Sigmoid colon (tissue), 6 donors: ENCODE measurements at regions not wholly inside any gene's neighbourhood (a gene's known extent, or its start where the extent isn't known, plus 50 kb on each side); places are given as distances from the start of the nearest gene placed in this dataset.

Experiments used
- DNase-seq: peaks from one replicate; pipeline ENCODE4 v3.0.0-alpha.2; 2019
- H3K27ac ChIP-seq, 4 donors: fragments of 200-600 bp; sonication (generic); one replicate each; pipeline ENCODE4 v1.5.1; 2016 to 2019; ENCODE audit warnings: mild to moderate bottlenecking in 1 of 4
- H3K27me3 ChIP-seq, 3 donors: fragments of 200-600 bp; sonication (generic); one replicate each; pipeline ENCODE4 v1.5.1; 2019; ENCODE audit warnings: mild to moderate bottlenecking in 1 of 3
- H3K36me3 ChIP-seq, 4 donors: fragments of 200-600 bp; sonication (generic); one replicate each; pipeline ENCODE4 v1.5.1; 2016 to 2019
- H3K4me1 ChIP-seq, 4 donors: fragments of 200-600 bp; sonication (generic); one replicate each; pipeline ENCODE4 v1.5.1; 2017 to 2019
- H3K4me3 ChIP-seq, 4 donors: fragments of 200-600 bp; sonication (generic); one replicate each; pipeline ENCODE4 v1.5.1; 2017 to 2019; ENCODE audit warnings: mild to moderate bottlenecking in 2 of 4, moderate library complexity in 1 of 4
- H3K9me3 ChIP-seq, 4 donors: fragments of 200-600 bp in 3 of 4; sonication (generic) in 3 of 4; one replicate each; pipeline versions ENCODE4 v1.5.1 to v1.6.1; 2013 to 2019
- EP300 ChIP-seq, 4 donors: sonication (generic); formaldehyde crosslinking; IDR thresholded peaks; one replicate each; pipeline ENCODE4 v1.6.1; 2017; ENCODE audit warnings: antibody characterized with exemption in 4 of 4
- POLR2A ChIP-seq, 2 donors: fragments of 450-650 bp; IDR thresholded peaks; one replicate each; pipeline ENCODE4 v1.6.1; 2016; ENCODE audit warnings: antibody characterized with exemption in 2 of 2, mild to moderate bottlenecking in 2 of 2, moderate library complexity in 2 of 2
- POLR2AphosphoS5 ChIP-seq, 4 donors: sonication (generic); formaldehyde crosslinking; IDR thresholded peaks; one replicate each; pipeline ENCODE4 v1.6.1; 2017; ENCODE audit warnings: antibody characterized with exemption in 4 of 4
- WGBS, 2 donors: extraction: QIAGEN DNeasy Blood & Tissue Kit; methylation state at CpG; one replicate each; pipeline ENCODE4 v1.1.7; 2013; 5-methylcytosine and 5-hydroxymethylcytosine counted together
- intact Hi-C: fragments of 100-400 bp; cut with DNase I; formaldehyde crosslinking; loops from one replicate; pipeline ENCODE4 v1.15.1; 2023
- TF ChIP-seq, protein P1 (sequence below), 4 experiments: fragments of 450-650 bp in 3 of 4; fragments of 200-600 bp in 1 of 4; IDR thresholded peaks; one replicate each; pipeline ENCODE4 v1.5.1; 2016 to 2019; ENCODE audit warnings: antibody characterized with exemption in 4 of 4, mild to moderate bottlenecking in 3 of 4, moderate library complexity in 2 of 4
- donor health status: healthy with polysubstance abuse.
- donor health status: healthy.

GRCh38 chr9:18362901-18363685, 110.9 kb upstream of the ADAMTSL1 start:
- no peak for DNase-seq
- 12 to 45% methylated on average over 3 of the region's 3 CpGs for WGBS, 2 donors
- intact Hi-C loops = no loop called here
- H3K4me3 ChIP-seq = no peak overlapping the region
- TF ChIP-seq, protein P1, sequence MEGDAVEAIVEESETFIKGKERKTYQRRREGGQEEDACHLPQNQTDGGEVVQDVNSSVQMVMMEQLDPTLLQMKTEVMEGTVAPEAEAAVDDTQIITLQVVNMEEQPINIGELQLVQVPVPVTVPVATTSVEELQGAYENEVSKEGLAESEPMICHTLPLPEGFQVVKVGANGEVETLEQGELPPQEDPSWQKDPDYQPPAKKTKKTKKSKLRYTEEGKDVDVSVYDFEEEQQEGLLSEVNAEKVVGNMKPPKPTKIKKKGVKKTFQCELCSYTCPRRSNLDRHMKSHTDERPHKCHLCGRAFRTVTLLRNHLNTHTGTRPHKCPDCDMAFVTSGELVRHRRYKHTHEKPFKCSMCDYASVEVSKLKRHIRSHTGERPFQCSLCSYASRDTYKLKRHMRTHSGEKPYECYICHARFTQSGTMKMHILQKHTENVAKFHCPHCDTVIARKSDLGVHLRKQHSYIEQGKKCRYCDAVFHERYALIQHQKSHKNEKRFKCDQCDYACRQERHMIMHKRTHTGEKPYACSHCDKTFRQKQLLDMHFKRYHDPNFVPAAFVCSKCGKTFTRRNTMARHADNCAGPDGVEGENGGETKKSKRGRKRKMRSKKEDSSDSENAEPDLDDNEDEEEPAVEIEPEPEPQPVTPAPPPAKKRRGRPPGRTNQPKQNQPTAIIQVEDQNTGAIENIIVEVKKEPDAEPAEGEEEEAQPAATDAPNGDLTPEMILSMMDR (IDR thresholded peaks at IDR 0.05) = no peak
- no peak for TF ChIP-seq POLR2AphosphoS5 (IDR thresholded peaks at IDR 0.05)
- TF ChIP-seq POLR2A (IDR thresholded peaks at IDR 0.05) = no peak
- TF ChIP-seq EP300 (IDR thresholded peaks at IDR 0.05) = no peak
- no peaks in the 10 kb centered on the region for H3K36me3 ChIP-seq
- no peaks in the 10 kb centered on the region for H3K27me3 ChIP-seq
- H3K4me1 ChIP-seq = peaks cover 0 to 20% (median 11%) of the 10 kb centered on the region in 4 donors
- peak overlapping the region; percentile 29 to 68 (median 35) for H3K27ac ChIP-seq
- no peaks in the 10 kb centered on the region for H3K9me3 ChIP-seq

GRCh38 chr9:18365651-18366050, 108.3 kb upstream of the ADAMTSL1 start:
- no peak overlapping the region for H3K4me3 ChIP-seq
- H3K27me3 ChIP-seq = no peaks in the 10 kb centered on the region
- H3K27ac ChIP-seq = no peak overlapping the region
- H3K9me3 ChIP-seq = no peaks in the 10 kb centered on the region
- no peaks in the 10 kb centered on the region for H3K36me3 ChIP-seq
- intact Hi-C loops = no loop called here
- TF ChIP-seq POLR2AphosphoS5 (IDR thresholded peaks at IDR 0.05) (no peak), EP300 (IDR thresholded peaks at IDR 0.05) (no peak), POLR2A (IDR thresholded peaks at IDR 0.05) (no peak)
- TF ChIP-seq, protein P1 (IDR thresholded peaks at IDR 0.05) = no peak
- DNase-seq = no peak
- H3K4me1 ChIP-seq = peaks cover 0 to 20% (median 11%) of the 10 kb centered on the region in 4 donors
- 92 to 96% methylated on average over 6 of the region's 6 CpGs for WGBS, 2 donors

- TF ChIP-seq POLR2AphosphoS5 (IDR thresholded peaks at IDR 0.05) = no peak
- TF ChIP-seq, protein P1 (IDR thresholded peaks at IDR 0.05) = no peak
- TF ChIP-seq EP300 (IDR thresholded peaks at IDR 0.05) = no peak
- no peak for TF ChIP-seq POLR2A (IDR thresholded peaks at IDR 0.05)
- WGBS, 2 donors = 54 to 75% methylated on average over 3 of the region's 3 CpGs
- Histone ChIP-seq H3K27me3 (no peaks in the 10 kb centered on the region), H3K9me3 (no peaks in the 10 kb centered on the region), H3K4me1 (peaks cover 0 to 25% (median 11%) of the 10 kb centered on the region in 4 donors), H3K4me3 (no peak overlapping the region), H3K36me3 (no peaks in the 10 kb centered on the region), H3K27ac (no peak overlapping the region)
- DNase-seq = no peak
- intact Hi-C loops = no loop called here
Observed at GRCh38 chr9:18366184-18366583, 107.8 kb upstream of the ADAMTSL1 start.

GRCh38 chr9:18368206-18368605, 105.7 kb upstream of the ADAMTSL1 start:
- DNase-seq = no peak
- intact Hi-C loops = no loop called here
- Histone ChIP-seq H3K27me3 (no peaks in the 10 kb centered on the region), H3K27ac (no peak overlapping the region), H3K4me1 (peaks cover 0 to 31% (median 10%) of the 10 kb centered on the region in 4 donors), H3K9me3 (no peaks in the 10 kb centered on the region), H3K4me3 (no peak overlapping the region), H3K36me3 (no peaks in the 10 kb centered on the region)
- 91 to 94% methylated on average over 4 of the region's 4 CpGs for WGBS, 2 donors
- TF ChIP-seq POLR2A (IDR thresholded peaks at IDR 0.05) = no peak
- TF ChIP-seq, protein P1 (IDR thresholded peaks at IDR 0.05) = no peak
- TF ChIP-seq POLR2AphosphoS5 (IDR thresholded peaks at IDR 0.05) = no peak
- no peak for TF ChIP-seq EP300 (IDR thresholded peaks at IDR 0.05)
